GM12891 (cell line): ENCODE measurements at regions not wholly inside any gene's neighbourhood (a gene's known extent, or its start where the extent isn't known, plus 50 kb on each side); places are given as distances from the start of the nearest gene placed in this dataset.

Experiments used
- PAX5 ChIP-seq: IDR thresholded peaks from 2 replicates; pipeline ENCODE4 v1.6.1; 2011; ENCODE audit warnings: low read length, moderate library complexity, mild to moderate bottlenecking; ENCODE audit not compliant: insufficient read depth, severe bottlenecking
- POLR2A ChIP-seq: IDR thresholded peaks from 2 replicates; pipeline ENCODE4 v1.6.1; 2011; ENCODE audit warnings: low read depth, low read length, control low read depth
- POLR2AphosphoS5 ChIP-seq: IDR thresholded peaks from 2 replicates; pipeline ENCODE4 v1.6.1; 2011; ENCODE audit warnings: low read depth, low read length, control low read depth
- POU2F2 ChIP-seq: IDR thresholded peaks from 2 replicates; pipeline ENCODE4 v1.6.1; 2011; ENCODE audit warnings: low read depth, mild to moderate bottlenecking, control low read depth, low read length, moderate library complexity
- SPI1 ChIP-seq: IDR thresholded peaks from 2 replicates; pipeline ENCODE4 v1.6.1; 2011; ENCODE audit warnings: low read depth, low read length, control low read depth
- TAF1 ChIP-seq: IDR thresholded peaks from 2 replicates; pipeline ENCODE4 v1.6.1; 2011; ENCODE audit warnings: low read depth, low read length, control low read depth

DNA sequence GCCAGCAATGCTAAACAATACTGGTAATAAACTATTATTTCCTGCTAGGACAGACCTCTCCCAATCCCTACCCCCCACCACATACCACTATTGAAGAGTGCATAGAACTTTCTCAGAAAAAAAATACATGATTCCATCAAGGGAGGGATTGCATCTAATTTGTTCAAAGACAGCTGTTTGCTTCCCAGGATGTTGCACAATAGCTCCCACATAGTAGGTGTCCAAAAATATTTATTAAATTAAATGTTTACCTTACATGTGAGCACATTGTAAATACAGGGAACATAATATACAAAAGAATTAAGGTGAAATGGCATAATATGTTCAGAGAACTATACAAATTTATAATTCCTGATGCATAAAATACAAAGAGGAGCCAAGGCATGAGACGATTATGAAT lies 1111.8 kb upstream of the LCORL start:
- TF ChIP-seq POLR2A, result no peak
- TF ChIP-seq POLR2AphosphoS5, result no peak
- TF ChIP-seq POU2F2, result no peak
- no peak for TF ChIP-seq TAF1
- no peak for TF ChIP-seq PAX5
- no peak for TF ChIP-seq SPI1
